ENCODE measurements at regions not wholly inside any gene's neighbourhood (a gene's known extent, or its start where the extent isn't known, plus 50 kb on each side); places are given as distances from the start of the nearest gene placed in this dataset.

GRCh38 chr19:29884044-29884443 lies 58.0 kb upstream of the URI1 start:
- TF ChIP-seq POLR2A (IDR thresholded peaks at IDR 0.05; ENCODE audit: low read length) (no peak), GATA1 (IDR thresholded peaks at IDR 0.05; ENCODE audit: low read depth, low read length) (no peak)

Data from erythroblast (primary cell).